ENCODE measurements at regions not wholly inside any gene's neighbourhood (a gene's known extent, or its start where the extent isn't known, plus 50 kb on each side); places are given as distances from the start of the nearest gene placed in this dataset.

DNA sequence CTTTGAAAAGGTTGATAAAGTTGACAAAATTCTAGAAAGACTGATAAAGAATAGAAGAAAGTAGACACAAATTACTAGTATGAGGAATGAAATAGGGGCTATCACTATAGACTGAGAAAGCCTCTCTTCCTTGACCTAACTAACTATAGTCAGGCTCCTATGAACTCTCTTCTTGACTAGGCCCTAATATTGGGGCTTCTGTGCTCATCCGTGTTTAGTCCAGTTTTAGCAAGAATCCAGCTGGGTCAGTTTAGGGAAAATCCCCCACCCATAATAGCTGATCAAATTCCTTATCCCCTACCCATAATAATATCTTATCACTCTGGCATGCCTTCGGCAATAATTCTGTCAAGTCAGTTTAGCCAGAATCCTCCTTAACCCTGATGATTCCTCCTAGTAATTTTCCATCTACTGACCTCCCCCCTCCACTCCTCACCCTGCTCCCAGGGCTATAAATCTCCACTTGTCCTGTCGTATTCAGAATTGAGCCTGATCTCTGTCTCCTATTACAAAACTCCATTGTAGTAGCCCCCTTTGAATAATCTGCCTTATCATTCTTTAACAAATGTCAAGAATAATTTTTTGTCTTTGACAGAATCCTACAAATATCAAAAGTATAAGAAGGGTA, 138.1 kb downstream of the TFAP2A start:
- no peak for ATAC-seq
- DNase-seq (ENCODE audit: low read depth, low spot score): no peak
- H3K4me3 ChIP-seq (ENCODE audit: low read depth in 2 of 2, low read length in 2 of 2): no peak overlapping the region
- ChIA-PET CTCF (no interaction called here), POLR2A (no interaction called here)
- no TSS peak for BruUV-seq (replicated peaks)
- H3K27me3 ChIP-seq (ENCODE audit: control insufficient read depth, insufficient read depth, low read length): no peaks in the 10 kb centered on the region
- TF ChIP-seq, protein P1, sequence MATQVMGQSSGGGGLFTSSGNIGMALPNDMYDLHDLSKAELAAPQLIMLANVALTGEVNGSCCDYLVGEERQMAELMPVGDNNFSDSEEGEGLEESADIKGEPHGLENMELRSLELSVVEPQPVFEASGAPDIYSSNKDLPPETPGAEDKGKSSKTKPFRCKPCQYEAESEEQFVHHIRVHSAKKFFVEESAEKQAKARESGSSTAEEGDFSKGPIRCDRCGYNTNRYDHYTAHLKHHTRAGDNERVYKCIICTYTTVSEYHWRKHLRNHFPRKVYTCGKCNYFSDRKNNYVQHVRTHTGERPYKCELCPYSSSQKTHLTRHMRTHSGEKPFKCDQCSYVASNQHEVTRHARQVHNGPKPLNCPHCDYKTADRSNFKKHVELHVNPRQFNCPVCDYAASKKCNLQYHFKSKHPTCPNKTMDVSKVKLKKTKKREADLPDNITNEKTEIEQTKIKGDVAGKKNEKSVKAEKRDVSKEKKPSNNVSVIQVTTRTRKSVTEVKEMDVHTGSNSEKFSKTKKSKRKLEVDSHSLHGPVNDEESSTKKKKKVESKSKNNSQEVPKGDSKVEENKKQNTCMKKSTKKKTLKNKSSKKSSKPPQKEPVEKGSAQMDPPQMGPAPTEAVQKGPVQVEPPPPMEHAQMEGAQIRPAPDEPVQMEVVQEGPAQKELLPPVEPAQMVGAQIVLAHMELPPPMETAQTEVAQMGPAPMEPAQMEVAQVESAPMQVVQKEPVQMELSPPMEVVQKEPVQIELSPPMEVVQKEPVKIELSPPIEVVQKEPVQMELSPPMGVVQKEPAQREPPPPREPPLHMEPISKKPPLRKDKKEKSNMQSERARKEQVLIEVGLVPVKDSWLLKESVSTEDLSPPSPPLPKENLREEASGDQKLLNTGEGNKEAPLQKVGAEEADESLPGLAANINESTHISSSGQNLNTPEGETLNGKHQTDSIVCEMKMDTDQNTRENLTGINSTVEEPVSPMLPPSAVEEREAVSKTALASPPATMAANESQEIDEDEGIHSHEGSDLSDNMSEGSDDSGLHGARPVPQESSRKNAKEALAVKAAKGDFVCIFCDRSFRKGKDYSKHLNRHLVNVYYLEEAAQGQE (IDR thresholded peaks at IDR 0.05; ENCODE audit: insufficient read depth in 1 of 2, low read depth in 2 of 2, low read length in 1 of 2): no peak
- TF ChIP-seq TCF7L2 (IDR thresholded peaks at IDR 0.05; ENCODE audit: low read depth, low read length) (no peak), SIN3A (IDR thresholded peaks at IDR 0.05; ENCODE audit: borderline replicate concordance, insufficient read depth, low read depth, low read length) (no peak), POLR2AphosphoS5 (IDR thresholded peaks at IDR 0.05; ENCODE audit: low read depth, low read length) (no peak)
- TF ChIP-seq, protein P2, sequence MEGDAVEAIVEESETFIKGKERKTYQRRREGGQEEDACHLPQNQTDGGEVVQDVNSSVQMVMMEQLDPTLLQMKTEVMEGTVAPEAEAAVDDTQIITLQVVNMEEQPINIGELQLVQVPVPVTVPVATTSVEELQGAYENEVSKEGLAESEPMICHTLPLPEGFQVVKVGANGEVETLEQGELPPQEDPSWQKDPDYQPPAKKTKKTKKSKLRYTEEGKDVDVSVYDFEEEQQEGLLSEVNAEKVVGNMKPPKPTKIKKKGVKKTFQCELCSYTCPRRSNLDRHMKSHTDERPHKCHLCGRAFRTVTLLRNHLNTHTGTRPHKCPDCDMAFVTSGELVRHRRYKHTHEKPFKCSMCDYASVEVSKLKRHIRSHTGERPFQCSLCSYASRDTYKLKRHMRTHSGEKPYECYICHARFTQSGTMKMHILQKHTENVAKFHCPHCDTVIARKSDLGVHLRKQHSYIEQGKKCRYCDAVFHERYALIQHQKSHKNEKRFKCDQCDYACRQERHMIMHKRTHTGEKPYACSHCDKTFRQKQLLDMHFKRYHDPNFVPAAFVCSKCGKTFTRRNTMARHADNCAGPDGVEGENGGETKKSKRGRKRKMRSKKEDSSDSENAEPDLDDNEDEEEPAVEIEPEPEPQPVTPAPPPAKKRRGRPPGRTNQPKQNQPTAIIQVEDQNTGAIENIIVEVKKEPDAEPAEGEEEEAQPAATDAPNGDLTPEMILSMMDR (IDR thresholded peaks at IDR 0.05): no peak
- H3K27ac ChIP-seq (ENCODE audit: low read length): no peak overlapping the region
- no peaks in the 10 kb centered on the region for H3K9me3 ChIP-seq (ENCODE audit: control insufficient read depth, insufficient read depth, low read depth, low read length)
- in situ Hi-C loops (cut with HindIII; ENCODE audit: low pct_unique_long_range_greater_than_20kb, low sequenced_read_pairs): no loop called here
- H3K36me3 ChIP-seq (ENCODE audit: control insufficient read depth, insufficient read depth, low read length): no peaks in the 10 kb centered on the region
- intact Hi-C loops (cut with micrococcal nuclease; ENCODE audit: unreplicated experiment): no loop called here
- H3K4me1 ChIP-seq (ENCODE audit: control insufficient read depth, insufficient read depth, low read length): no peaks in the 10 kb centered on the region

DNA sequence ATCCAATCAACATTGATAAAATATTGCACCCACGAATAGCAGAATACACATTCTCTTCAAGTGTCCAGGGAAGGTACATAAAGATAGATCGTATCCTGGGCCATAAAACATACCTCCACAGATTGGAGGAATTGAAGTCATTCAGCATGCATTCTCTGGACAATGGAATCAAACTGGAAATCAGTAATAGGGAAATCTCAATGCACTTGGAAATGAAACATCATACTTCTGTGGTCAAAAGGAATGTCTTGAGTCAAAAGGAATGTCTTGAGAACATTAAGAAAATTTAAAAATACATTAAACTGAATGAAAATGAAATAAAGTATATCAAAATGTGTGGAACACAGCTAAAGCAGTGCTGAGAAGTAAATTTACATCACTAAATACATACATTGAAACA, 138.8 kb downstream of the TFAP2A start:
- Histone ChIP-seq H3K4me1 (ENCODE audit: control insufficient read depth, insufficient read depth, low read length) (no peaks in the 10 kb centered on the region), H3K27me3 (ENCODE audit: control insufficient read depth, insufficient read depth, low read length) (no peaks in the 10 kb centered on the region), H3K4me3 (ENCODE audit: low read depth in 2 of 2, low read length in 2 of 2) (no peak overlapping the region), H3K36me3 (ENCODE audit: control insufficient read depth, insufficient read depth, low read length) (no peaks in the 10 kb centered on the region), H3K27ac (ENCODE audit: low read length) (no peak overlapping the region), H3K9me3 (ENCODE audit: control insufficient read depth, insufficient read depth, low read depth, low read length) (no peaks in the 10 kb centered on the region)
- in situ Hi-C loops (cut with HindIII; ENCODE audit: low pct_unique_long_range_greater_than_20kb, low sequenced_read_pairs) (no loop called here), intact Hi-C loops (cut with micrococcal nuclease; ENCODE audit: unreplicated experiment) (no loop called here)
- ATAC-seq: no peak
- no peak for DNase-seq (ENCODE audit: low read depth, low spot score)
- no peak for TF ChIP-seq TCF7L2 (IDR thresholded peaks at IDR 0.05; ENCODE audit: low read depth, low read length)
- TF ChIP-seq, protein P1 (IDR thresholded peaks at IDR 0.05; ENCODE audit: insufficient read depth in 1 of 2, low read depth in 2 of 2, low read length in 1 of 2): no peak
- no peak for TF ChIP-seq SIN3A (IDR thresholded peaks at IDR 0.05; ENCODE audit: borderline replicate concordance, insufficient read depth, low read depth, low read length)
- TF ChIP-seq, protein P2 (IDR thresholded peaks at IDR 0.05): no peak
- TF ChIP-seq POLR2AphosphoS5 (IDR thresholded peaks at IDR 0.05; ENCODE audit: low read depth, low read length): no peak
- BruUV-seq (replicated peaks): no TSS peak
- ChIA-PET POLR2A (no interaction called here), CTCF (no interaction called here)

All from Panc1 (cell line).